Transverse colon (tissue), 4 donors: ENCODE measurements at regions not wholly inside any gene's neighbourhood (a gene's known extent, or its start where the extent isn't known, plus 50 kb on each side); places are given as distances from the start of the nearest gene placed in this dataset.

Experiments used
- DNase-seq: peaks from one replicate; pipeline ENCODE4 v3.0.0-alpha.2; 2019
- H3K27ac ChIP-seq, 4 donors: fragments of 200-600 bp; sonication (generic); 2 replicates each; pipeline ENCODE4 v1.5.1; 2016 to 2018; ENCODE audit warnings: inconsistent platforms in 4 of 4
- H3K27me3 ChIP-seq: fragments of 200-600 bp; sonication (generic); 2 replicates; pipeline ENCODE4 v1.5.1; 2017; ENCODE audit warnings: inconsistent platforms
- H3K36me3 ChIP-seq, 4 donors: fragments of 200-600 bp; sonication (generic); 2 replicates each; pipeline ENCODE4 v1.5.1; 2017 to 2019; ENCODE audit warnings: inconsistent platforms in 4 of 4
- H3K4me1 ChIP-seq, 4 donors: fragments of 200-600 bp; sonication (generic); 2 replicates each; pipeline ENCODE4 v1.5.1; 2017 to 2020; ENCODE audit warnings: inconsistent platforms in 4 of 4
- H3K4me3 ChIP-seq, 4 donors: fragments of 200-600 bp; sonication (generic); 1 replicate in 1 of 4; 2 replicates in 3 of 4; pipeline versions ENCODE4 v1.5.1 to v1.6.1; 2017 to 2019; ENCODE audit warnings: inconsistent platforms in 4 of 4
- H3K9me3 ChIP-seq, 2 donors: fragments of 200-600 bp; sonication (generic); 2 replicates each; pipeline ENCODE4 v1.5.1; 2017 to 2019; ENCODE audit warnings: inconsistent platforms in 2 of 2
- CTCF ChIP-seq, 5 experiments: fragments of 200-600 bp in 3 of 5; fragments of 450-650 bp in 2 of 5; sonication (generic) in 3 of 5; IDR thresholded peaks; 1 replicate in 2 of 5; 2 replicates in 3 of 5; pipeline ENCODE4 v1.5.1; 2016 to 2017; ENCODE audit warnings: antibody characterized with exemption in 5 of 5, inconsistent platforms in 3 of 5, mild to moderate bottlenecking in 2 of 5, moderate library complexity in 1 of 5
- EP300 ChIP-seq: sonication (generic); formaldehyde crosslinking; IDR thresholded peaks from one replicate; pipeline ENCODE4 v1.6.1; 2017; ENCODE audit warnings: antibody characterized with exemption, low read depth
- POLR2A ChIP-seq: fragments of 450-650 bp; IDR thresholded peaks from one replicate; pipeline ENCODE4 v1.6.1; 2016; ENCODE audit warnings: antibody characterized with exemption, mild to moderate bottlenecking, moderate library complexity
- POLR2AphosphoS5 ChIP-seq, 3 donors: sonication (generic); formaldehyde crosslinking; IDR thresholded peaks; one replicate each; pipeline ENCODE4 v1.6.1; 2016; ENCODE audit warnings: antibody characterized with exemption in 3 of 3
- WGBS, 2 donors: methylation state at CpG; one replicate each; pipeline ENCODE4 v1.1.5; 2018; ENCODE audit warnings: low coverage in 1 of 2; 5-methylcytosine and 5-hydroxymethylcytosine counted together
- in situ Hi-C, 4 donors: fragments of 200-750 bp; cut with MboI; loops; one replicate each; pipeline versions ENCODE4 v1.15.0 to v1.15.1; 2017; ENCODE audit warnings: low sequenced_read_pairs in 3 of 4, low pct_ligation_motif_present in 1 of 4, low pct_unique_long_range_greater_than_20kb in 1 of 4
- intact Hi-C: fragments of 100-400 bp; cut with DNase I; formaldehyde crosslinking; loops from one replicate; pipeline ENCODE4 v1.15.1; 2023; ENCODE audit warnings: low total_unique reads

- in situ Hi-C loops (no loop called here), intact Hi-C loops (no loop called here)
- Histone ChIP-seq H3K4me1 (no peaks in the 10 kb centered on the region), H3K9me3 (peaks cover 0 to 2% of the 10 kb centered on the region in 2 donors), H3K4me3 (no peak overlapping the region), H3K27me3 (no peaks in the 10 kb centered on the region), H3K27ac (no peak overlapping the region), H3K36me3 (no peaks in the 10 kb centered on the region)
- DNase-seq: no peak
- TF ChIP-seq CTCF (IDR thresholded peaks at IDR 0.05): no peak
- WGBS, 2 donors: 48 to 75% methylated on average over 1 of the region's 1 CpG
Measured at GRCh38 chr7:159250471-159250870, 105.8 kb upstream of the VIPR2 start.

GRCh38 chr7:159249671-159250070 lies 105.0 kb upstream of the VIPR2 start:
- TF ChIP-seq EP300 (no peak), POLR2AphosphoS5 (IDR thresholded peaks at IDR 0.05) (no peak), POLR2A (no peak), CTCF (IDR thresholded peaks at IDR 0.05) (no peak)
- H3K4me3 ChIP-seq: no peak overlapping the region
- DNase-seq: no peak
- H3K27ac ChIP-seq: no peak overlapping the region
- in situ Hi-C loops (no loop called here), intact Hi-C loops (no loop called here)
- H3K4me1 ChIP-seq: no peaks in the 10 kb centered on the region
- 53 to 59% methylated on average over 2 to 6 of the region's 6 CpGs for WGBS, 2 donors
- H3K27me3 ChIP-seq: no peaks in the 10 kb centered on the region
- peaks cover 0 to 2% of the 10 kb centered on the region in 2 donors for H3K9me3 ChIP-seq
- H3K36me3 ChIP-seq: no peaks in the 10 kb centered on the region

GRCh38 chr7:159247910-159248309 lies 103.2 kb upstream of the VIPR2 start:
- no peak overlapping the region for H3K4me3 ChIP-seq
- peaks cover 0 to 2% of the 10 kb centered on the region in 2 donors for H3K9me3 ChIP-seq
- no peak overlapping the region for H3K27ac ChIP-seq
- no peak for DNase-seq
- in situ Hi-C loops: no loop called here
- intact Hi-C loops: no loop called here
- no peak for TF ChIP-seq POLR2A
- TF ChIP-seq EP300: no peak
- TF ChIP-seq CTCF (IDR thresholded peaks at IDR 0.05): no peak
- no peak for TF ChIP-seq POLR2AphosphoS5 (IDR thresholded peaks at IDR 0.05)
- H3K27me3 ChIP-seq: no peaks in the 10 kb centered on the region
- H3K4me1 ChIP-seq: no peaks in the 10 kb centered on the region
- H3K36me3 ChIP-seq: no peaks in the 10 kb centered on the region
- WGBS, 2 donors: 77 to 82% methylated on average over 2 of the region's 2 CpGs

- Histone ChIP-seq H3K9me3 (peaks cover 0 to 2% of the 10 kb centered on the region in 2 donors), H3K4me3 (no peak overlapping the region), H3K4me1 (no peaks in the 10 kb centered on the region), H3K36me3 (no peaks in the 10 kb centered on the region), H3K27ac (no peak overlapping the region), H3K27me3 (no peaks in the 10 kb centered on the region)
- intact Hi-C loops (no loop called here), in situ Hi-C loops (no loop called here)
- WGBS, 2 donors: 21 to 35% methylated on average over 2 of the region's 2 CpGs
- no peak for DNase-seq
- TF ChIP-seq EP300 (no peak), POLR2AphosphoS5 (IDR thresholded peaks at IDR 0.05) (no peak), CTCF (IDR thresholded peaks at IDR 0.05) (no peak), POLR2A (no peak)
Measured at GRCh38 chr7:159246702-159247480, 102.2 kb upstream of the VIPR2 start.
